ENCODE measurements at regions not wholly inside any gene's neighbourhood (a gene's known extent, or its start where the extent isn't known, plus 50 kb on each side); places are given as distances from the start of the nearest gene placed in this dataset.

DNA sequence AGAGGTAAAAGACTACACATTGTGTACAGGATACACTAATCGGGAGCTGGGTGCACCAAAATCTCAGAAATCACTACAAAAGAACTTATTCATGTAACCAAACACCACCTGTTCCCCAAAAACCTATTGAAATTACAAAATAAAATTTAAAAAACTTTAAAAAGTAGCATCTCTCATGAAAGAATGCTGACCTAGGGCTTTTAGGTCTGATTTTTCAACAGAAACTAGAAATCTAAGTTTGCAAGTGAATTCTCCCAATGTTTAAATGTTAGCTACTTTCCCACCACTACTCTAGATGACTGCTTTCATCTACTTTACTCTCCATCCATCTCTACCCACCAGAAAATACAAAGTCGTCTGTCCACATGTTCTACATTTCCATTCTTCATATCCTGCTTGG lies 1447.7 kb downstream of the RPA4 start:
- TF ChIP-seq SP1 (IDR thresholded peaks at IDR 0.05), result no peak
- no peak for TF ChIP-seq CTBP1 (IDR thresholded peaks at IDR 0.05; ENCODE audit: borderline replicate concordance)
- no peak for TF ChIP-seq TARDBP (IDR thresholded peaks at IDR 0.05)
- no peak for TF ChIP-seq FOXM1 (IDR thresholded peaks at IDR 0.05; ENCODE audit: borderline replicate concordance)
- no peak for TF ChIP-seq FOXA1 (IDR thresholded peaks at IDR 0.05)
- no peak for TF ChIP-seq BHLHE40 (IDR thresholded peaks at IDR 0.05; ENCODE audit: borderline replicate concordance)
- TF ChIP-seq, protein P1, sequence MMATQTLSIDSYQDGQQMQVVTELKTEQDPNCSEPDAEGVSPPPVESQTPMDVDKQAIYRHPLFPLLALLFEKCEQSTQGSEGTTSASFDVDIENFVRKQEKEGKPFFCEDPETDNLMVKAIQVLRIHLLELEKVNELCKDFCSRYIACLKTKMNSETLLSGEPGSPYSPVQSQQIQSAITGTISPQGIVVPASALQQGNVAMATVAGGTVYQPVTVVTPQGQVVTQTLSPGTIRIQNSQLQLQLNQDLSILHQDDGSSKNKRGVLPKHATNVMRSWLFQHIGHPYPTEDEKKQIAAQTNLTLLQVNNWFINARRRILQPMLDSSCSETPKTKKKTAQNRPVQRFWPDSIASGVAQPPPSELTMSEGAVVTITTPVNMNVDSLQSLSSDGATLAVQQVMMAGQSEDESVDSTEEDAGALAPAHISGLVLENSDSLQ (IDR thresholded peaks at IDR 0.05), result no peak
- no peak for TF ChIP-seq FOXK2 (IDR thresholded peaks at IDR 0.05)
- no peak for TF ChIP-seq SUZ12 (IDR thresholded peaks at IDR 0.05)
- TF ChIP-seq ELF4 (IDR thresholded peaks at IDR 0.05), result no peak
- no peak for TF ChIP-seq LEF1 (IDR thresholded peaks at IDR 0.05; ENCODE audit: borderline replicate concordance)
